Cerebellar cortex (tissue), 1 donor: ENCODE measurements at regions not wholly inside any gene's neighbourhood (a gene's known extent, or its start where the extent isn't known, plus 50 kb on each side); places are given as distances from the start of the nearest gene placed in this dataset.
"Not testable (repeated sequence)": the region's sequence is repeated elsewhere in the genome, so short reads cannot be mapped to it uniquely, and the experiment has no call there.

Experiments
- DNase-seq: peaks from one replicate; pipeline ENCODE4 v3.0.0-alpha.2; 2015; ENCODE audit warnings: low spot score

DNA sequence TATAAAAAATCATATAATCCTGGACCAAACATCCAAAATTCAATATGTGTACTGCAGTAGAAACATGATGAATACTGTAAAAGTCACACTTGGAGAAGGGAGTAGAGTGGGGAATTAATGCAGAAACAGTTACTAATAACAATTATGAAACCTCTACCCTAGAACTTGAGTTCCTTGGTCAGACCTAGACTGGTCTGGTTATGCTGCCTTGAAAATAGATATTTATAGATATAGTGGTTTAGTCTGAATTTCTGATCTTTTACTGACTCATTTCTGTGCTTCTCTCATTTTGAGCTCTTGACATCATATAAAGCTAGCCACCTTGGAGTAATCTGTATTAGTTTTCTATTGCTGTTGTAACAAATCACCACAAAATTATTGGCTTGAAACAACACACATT is 808.7 kb upstream of the CDH10 start:
- no peak for DNase-seq

DNA sequence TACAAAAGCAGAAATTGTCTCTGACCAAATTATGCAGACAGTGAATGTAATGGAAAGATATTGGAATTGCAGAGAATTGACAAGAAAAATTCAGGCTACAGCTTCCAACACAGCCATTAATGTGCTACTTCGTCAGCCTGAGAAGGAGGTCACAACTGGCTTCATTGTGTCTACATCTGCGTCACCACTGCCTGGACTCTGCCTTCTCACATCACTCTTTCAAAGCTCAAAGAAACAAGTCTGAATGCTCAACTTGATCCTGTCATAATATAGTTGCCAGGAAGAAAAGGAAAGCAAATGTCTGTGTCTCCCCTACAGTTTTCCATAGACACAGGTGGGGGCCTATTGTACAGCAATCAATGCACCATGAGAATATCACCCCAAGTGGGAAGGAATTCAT is 806.5 kb upstream of the CDH10 start:
- DNase-seq = no peak

DNA sequence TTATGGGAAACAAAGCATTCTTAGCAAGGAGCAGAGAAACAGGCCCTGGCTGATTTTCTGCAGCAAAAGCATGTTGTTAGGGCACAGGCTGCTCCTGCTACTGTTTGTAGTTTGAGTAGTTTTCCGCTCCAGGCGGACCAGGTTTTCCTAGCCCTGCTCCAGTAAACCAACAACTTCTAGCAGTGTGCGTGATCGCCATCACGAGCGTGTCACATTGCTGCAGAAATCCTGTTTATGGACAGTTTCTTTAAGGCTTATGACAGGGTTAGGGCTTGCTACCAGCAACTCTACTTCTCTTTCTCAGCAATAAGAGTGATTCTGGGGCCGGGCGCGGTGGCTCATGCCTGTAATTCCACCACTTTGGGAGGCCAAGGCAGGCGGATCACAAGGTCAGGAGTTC is 803.9 kb upstream of the CDH10 start:
- DNase-seq = no peak

DNA sequence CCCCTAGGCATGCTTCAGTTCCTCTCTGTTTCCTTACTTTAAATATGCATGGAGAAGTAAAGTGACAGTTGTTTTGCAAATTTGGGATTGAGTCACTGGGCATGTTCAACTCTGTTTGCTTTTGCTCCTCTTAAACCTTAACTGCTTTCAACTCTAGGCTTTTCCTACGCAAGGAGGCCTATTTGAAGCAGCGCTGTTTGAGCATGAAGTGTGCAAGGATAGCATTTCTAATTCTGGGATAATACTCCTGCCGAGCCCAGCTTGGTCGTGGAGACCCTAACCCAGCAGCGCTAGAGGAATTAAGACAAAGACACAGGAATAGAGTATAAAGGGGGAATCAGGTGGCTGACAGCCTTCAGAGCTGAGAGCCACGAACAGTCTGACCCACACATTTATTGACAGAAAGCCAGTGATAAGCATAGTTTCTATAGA is 803.4 kb upstream of the CDH10 start:
- DNase-seq = no peak

DNA sequence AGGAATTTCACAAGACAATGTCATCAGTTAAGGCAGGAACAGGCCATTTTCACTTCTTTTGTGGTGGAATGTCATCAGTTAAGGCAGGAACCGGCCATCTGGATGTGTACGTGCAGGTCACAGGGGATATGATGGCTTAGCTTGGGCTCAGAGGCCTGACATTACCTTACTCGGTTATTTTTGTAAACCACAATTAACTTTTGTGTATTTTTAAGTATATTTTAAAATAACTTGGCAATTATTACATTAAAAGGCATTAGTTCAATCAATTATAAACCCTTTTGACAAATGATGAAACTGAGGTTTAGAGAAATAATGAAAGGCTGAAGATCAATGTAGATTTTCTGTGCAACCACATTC is 801.3 kb upstream of the CDH10 start:
- DNase-seq = not testable (repeated sequence)

DNA sequence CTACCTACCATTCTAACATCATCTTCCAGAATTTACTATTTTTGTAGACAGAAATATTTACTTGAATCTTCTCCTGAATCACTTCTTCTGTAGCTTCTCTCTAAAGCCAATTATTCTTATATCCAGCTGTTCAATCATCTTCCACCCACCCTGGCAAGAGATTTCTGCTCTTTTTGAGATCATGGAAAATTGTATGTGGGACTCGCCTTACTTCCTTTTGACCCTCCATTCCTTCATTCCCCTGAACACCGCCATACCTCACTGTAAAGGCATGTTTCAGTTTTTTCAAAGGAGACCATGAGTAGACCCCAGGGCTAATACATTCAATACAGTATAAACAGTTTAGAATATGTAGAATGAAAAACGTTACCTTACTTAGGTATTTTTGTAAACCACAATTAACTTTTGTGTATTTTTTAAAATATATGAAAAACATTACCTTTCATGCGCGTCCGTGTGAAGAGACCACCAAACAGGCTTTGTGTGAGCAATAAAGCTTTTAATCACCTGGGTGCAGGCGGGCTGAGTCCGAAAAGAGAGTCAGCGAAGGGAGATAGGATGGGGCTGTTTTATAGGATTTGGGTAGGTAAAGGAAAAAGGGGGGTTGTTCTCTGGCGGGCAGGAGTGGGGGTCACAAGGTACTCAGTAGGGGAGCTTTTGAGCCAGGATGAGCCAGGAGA is 800.7 kb upstream of the CDH10 start:
- not testable (repeated sequence) for DNase-seq

DNA sequence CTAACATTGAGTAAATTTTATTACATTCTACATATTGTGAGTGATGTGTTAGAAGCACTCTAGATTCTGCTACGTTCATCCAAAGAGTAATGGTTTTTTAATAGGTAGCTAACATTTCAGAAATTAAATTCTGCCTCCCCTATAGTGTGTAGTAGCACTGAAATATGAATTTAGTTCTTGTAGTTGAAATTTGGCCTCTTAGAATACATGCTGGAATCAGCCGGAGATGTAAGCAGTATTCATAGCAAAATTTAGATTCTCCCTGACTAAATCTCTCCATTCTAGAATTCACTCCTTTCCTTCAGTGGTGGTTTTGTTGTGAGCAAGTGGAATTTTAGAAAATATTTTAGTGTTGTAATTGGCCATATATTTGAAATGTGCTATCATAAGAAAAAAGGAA is 799.9 kb upstream of the CDH10 start:
- no peak for DNase-seq

DNA sequence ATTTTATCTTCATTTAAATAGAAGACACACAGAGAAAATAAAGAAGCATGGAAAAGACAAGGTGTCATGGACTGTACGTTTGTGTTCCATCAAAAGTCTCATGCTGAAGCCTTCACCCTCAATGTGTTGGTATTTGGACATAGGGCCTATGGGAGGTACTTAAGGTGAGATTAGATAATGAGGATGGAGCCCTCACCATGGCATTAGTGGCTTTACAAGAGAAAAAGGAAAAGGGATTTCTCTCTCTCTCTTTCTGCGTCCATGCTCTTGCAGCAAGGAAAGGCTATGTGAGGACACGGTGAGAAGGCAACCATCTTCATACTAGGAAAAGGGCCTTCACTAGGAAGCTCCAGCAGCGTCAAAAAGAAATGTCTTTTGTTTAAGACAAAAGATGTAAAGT is 797.0 kb upstream of the CDH10 start:
- no peak for DNase-seq

DNA sequence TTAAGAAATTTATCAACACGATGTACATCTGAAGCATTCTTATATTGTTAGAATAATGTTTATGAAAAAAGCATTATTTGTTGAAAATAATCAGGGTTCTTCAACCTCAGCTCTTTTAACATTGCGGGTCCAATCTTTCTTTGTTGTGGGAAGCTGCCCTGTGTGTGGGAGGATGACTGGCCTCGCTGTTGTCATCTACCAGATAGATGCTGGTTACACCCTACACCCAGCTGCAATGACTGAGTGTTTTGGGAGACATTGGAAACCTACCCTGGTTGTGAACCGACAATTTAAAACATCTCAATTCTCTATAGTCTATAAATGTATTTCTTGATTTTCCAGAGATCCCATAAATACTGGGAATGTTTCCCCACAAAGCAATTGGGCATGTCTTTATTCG is 794.2 kb upstream of the CDH10 start:
- no peak for DNase-seq

DNA sequence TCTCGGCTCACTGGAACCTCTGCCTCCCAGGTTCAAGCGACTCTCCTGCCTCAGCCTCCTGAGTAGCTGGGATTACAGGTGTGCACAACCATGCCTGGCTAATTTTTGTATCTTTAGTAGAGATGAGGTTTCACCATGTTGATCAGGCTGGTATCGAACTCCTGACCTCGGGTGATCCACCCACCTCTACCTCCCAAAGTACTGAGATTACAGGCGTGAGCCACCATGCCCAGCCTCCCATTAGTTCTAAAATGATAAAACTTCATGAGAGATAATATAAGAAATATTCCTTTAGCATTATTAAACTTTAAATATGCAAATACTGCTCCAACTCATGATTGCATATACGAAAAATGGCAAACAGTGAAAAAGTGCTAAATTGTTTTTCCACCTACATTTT is 793.6 kb upstream of the CDH10 start:
- DNase-seq = not testable (repeated sequence)

DNA sequence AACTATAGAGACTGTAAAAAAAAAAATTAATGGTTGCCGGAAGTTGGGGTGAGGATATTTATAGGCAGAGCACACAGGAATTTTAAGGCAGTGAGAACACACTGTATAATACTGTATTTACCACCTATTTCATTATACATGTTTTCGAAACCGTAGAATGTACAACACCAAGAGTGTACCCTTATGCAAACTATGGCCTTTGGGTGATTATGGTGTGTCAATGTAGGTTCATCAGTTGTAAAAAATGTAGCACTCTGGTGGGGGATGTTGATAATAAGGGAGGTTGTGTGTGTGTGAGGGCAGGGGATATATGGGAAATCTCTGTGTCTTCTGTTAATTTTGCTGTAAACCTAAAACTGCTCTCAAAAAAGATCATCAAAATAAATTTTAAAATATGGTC is 791.7 kb upstream of the CDH10 start:
- no peak for DNase-seq

DNA sequence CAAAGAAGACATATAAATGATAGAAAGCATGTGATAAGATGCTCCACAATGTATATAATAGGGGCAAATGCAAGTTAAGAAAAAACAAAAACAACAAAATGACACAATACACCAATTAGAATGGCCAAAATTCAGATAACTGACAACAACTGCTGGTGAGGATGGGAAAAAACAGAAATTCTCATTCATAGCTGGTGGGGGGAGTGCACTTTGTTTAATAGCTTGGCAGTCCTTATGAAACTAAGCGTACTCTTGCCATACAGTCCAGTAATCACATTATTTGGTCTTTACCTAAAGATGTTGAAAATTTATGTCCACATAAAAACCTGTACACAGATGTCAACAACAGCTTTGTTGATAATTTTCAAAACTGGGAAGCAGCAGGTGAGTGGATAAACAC is 791.1 kb upstream of the CDH10 start:
- DNase-seq = no peak

DNA sequence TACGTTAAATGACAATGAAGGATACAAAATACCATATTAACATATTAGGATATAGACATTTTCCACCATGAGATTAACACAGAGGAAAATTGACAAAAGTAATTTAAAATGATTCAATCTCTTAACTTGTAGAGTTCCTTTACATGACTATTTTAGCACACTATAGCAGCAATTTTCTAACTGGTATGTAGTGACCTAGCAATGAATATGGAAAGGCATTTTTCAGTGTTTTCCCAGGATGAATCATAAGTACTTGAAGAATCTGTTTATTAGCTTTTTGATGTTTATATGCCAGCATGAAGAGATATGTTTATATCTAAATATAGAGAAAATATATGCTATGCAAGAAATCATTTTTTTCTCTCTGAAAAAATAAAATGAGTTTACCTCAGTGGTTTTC is 782.5 kb upstream of the CDH10 start:
- no peak for DNase-seq

DNA sequence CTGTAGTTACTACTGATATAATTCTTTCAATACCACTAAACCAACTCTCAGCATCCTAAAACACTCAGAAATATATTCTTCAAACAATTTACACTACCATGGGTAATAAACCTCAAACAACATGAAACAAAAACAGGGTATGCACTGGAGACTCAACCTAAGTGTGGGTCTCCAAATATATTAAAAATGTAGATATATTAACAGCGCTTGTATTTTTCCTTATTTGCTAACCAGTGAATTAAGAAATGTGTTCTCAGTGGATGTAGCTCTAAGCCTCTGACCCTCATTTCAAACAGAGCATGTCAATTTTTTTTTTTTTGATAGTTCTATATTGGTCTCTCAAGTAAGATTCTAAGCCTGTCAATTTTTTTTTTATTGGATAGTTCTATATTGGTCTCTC is 778.5 kb upstream of the CDH10 start:
- DNase-seq = no peak

DNA sequence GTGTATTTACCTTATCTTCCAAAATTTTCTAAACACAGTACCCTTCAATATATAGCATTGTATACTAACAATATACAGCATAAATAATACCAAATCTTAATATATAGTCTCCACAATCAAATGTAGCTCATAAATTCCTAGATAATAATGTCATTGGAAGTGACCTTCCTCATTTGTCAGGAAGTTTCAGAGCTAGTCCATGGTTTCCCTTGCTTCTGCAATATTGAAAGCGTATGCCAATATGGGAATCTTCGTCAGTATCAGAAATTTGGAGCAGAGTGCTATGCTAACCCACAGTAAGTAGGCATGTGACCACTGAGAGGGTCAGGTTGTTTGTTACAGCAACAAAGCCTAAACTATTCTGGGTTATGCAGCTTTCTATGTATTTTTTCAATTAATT is 774.9 kb upstream of the CDH10 start:
- no peak for DNase-seq

DNA sequence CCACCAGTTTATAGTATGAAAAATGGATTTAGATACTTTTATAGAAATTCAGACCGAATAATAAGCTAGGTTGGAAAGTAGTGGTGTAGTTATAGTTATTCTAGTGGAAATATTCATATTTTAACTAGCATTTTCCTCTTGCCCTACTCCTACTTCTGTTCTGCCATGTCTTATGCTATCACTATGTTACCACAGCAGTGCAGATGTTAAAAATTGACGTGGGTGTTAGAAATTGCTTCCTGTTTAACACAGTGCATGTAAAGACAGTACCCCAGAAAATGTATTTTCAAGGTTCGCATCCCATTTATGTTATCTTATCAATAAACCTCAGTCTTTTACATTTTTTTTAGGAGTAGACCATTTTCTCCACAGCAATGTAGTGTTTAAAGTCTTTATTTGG is 774.2 kb upstream of the CDH10 start:
- DNase-seq = no peak

DNA sequence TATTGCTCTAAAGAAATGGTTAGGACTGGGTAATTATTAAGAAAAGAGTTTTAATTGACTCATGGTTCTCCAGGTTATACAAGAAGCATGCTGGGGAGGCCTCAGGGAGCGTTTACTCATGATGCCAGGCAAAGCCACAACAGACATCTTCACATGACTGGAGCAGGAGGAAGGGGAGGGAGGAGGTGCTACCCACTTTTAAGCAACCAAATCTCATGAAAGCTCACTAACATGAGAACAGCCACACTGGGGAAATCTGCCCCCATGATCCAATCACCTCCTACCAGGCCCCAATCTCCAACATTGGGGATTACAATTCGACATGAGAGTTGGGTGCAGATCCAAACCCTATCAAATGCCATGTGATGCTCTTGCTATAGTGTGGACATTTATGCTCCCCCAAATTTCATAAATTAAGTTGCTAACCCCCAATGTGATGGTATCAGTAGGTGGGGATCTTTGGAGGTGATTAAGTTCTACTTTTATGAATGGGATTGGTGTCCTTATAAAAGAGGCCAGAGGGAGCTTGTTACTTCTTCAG is 773.6 kb upstream of the CDH10 start:
- DNase-seq = no peak

DNA sequence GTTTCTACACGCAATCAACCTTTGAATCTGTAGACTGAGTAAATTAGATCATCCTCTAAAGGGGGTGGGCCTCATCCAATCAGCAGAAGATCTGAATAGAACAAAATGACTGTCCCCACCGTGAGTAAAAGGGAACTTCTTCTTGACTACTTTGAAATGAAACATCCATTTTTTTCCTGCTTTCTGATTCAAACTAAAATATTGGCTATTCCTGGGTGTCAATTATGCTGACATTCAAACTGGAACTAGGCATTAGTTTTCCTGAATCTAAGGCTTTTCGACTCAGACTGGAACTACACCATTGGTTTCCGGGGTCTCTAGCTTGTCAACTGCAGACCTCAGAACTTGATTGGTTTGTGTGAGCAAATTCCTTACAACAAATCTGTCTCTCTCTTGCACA is 772.2 kb upstream of the CDH10 start:
- no peak for DNase-seq

DNA sequence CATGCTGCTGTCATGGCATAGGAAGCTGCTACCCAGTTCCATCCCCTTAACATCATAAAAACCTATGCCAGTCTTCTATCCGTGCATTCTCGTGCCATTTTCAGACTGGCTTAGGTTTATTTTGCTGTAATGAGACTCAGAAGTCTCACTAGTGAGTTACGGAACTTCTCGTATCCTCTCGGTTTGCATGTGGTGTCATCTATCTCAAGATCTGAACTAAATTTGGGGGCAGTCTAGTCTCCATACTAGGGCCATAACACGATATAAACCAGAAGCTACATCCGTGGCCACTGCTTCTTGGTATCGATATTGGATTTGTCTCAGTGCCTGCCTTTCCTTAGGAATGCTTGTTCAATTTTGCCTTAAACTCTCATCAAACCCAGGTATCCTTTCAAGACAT is 771.2 kb upstream of the CDH10 start:
- DNase-seq = no peak

DNA sequence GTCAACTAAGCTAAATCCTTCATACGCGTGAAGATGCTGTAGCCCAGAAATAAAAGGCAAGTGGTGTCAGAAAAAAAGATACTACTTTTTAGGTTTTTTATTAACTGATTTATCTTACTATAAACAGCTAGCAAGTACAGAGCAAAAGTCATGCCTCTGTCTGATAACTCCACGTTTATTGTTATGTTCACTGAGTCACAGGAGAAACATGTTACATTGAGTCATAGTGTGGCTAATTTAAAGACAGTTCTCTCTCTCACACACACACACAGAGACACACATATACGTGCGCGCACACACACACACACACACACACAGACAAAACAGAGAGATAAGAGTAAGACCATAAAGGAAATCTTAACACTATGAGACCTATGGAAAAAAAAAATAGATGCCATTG is 770.0 kb upstream of the CDH10 start:
- no peak for DNase-seq

DNA sequence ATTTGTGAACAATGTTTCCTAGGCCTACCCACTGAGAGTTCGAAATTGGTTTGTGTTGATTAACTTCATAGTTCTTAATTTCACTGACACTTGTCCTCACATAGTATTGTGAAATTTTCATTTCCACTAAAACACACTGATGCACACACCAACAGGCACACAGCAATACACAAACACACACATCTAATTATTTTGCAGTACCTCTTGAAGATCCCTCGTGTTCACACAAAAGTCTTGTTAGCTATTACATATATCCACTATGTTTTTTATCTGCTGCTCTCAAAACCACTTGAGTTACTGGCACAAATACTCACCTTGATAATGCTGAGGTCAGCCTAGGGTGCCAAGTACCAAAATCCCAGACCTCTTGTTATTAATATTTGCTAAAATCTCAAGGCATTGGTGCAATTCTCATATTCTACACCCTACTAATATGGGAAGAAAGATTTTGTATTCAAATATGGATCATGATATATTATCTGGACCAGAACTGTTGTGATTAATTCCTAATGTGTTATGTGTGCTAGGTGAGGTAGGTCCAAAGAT is 767.4 kb upstream of the CDH10 start:
- DNase-seq = no peak

DNA sequence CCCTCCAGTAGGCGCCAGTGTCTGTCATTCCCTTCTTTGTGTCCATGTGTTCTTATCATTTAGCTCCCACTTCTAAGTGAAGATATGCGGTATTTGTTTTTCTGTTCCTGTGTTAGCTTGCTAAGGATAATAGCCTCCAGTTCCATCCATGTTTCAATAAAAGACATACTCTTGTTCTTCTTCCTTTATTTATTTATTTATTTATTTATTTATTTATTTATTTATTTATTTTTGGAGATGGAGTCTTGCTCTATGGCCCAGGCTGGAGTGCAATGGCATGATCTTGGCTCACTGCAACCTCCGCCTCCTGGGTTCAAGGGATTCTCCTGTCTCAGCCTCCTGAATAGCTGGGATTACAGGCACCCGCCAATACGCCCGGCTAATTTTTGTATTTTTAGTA is 762.6 kb upstream of the CDH10 start:
- not testable (repeated sequence) for DNase-seq

DNA sequence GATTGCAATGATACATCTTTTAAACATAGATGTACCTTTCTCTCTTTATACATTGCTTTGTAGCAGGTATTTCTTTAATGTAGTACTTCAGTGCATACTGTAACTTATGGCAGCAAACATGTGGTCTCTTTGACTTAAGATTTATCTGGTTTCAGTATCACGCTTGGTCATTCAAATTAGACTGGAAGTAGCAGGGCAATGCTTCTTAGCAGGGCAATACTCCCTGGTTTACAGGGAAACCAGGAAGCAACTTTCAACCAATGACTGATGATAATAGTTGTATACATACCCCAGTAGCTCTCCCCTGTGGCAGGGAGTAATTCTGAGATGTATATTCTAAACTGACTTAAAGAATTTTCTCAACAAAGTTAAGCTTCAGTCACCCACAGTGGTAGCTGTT is 761.1 kb upstream of the CDH10 start:
- no peak for DNase-seq

DNA sequence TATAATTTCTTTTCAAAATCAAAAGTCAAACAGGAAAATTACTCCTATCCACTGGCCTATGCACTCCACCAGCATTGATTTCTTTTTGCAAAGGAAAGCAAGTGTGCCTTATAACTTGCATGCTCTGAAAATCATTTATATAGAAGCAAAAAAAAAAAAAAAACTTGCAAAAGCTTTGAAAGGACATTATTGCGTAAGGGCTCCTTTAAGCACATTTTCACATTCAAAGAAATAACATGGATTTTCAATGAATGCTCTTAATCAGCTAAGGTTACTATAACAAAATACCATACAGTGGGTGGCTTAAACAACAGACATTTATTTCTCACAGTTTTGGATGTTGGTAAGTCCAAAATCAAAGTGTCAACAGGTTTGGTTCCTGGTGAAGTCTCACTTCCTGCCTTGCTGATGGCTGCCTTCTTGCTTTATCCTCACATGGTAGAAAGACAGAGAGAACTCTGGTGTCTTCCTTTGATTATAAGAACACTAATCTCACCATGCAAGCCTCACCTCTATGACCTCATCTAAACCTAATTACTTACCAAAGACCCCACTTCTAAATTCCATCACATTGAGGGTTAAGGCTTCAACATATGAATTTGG is 755.2 kb upstream of the CDH10 start:
- DNase-seq = no peak
